Liver (tissue), 8 donors: ENCODE measurements at regions not wholly inside any gene's neighbourhood (a gene's known extent, or its start where the extent isn't known, plus 50 kb on each side); places are given as distances from the start of the nearest gene placed in this dataset.

ENCODE experiments used
- DNase-seq: peaks from one replicate; pipeline ENCODE4 v3.0.0-alpha.2; 2017; ENCODE audit warnings: low spot score
- H3K27ac ChIP-seq, 2 donors: one replicate each; pipeline ENCODE4 v1.7.0; 2013; ENCODE audit warnings: inconsistent platforms in 2 of 2, low read length in 2 of 2, control low read depth in 1 of 2, low read depth in 1 of 2, mild to moderate bottlenecking in 1 of 2
- H3K27me3 ChIP-seq, 4 donors: one replicate each; pipeline versions ENCODE4 v1.6.1 to v1.7.0; 2013; ENCODE audit warnings: low read length in 3 of 4, inconsistent platforms in 1 of 4, mild to moderate bottlenecking in 1 of 4, moderate library complexity in 1 of 4; ENCODE audit not compliant: control insufficient read depth in 4 of 4, insufficient read depth in 4 of 4
- H3K36me3 ChIP-seq, 4 donors: one replicate each; pipeline versions ENCODE4 v1.6.1 to v1.7.0; 2013; ENCODE audit warnings: low read length in 3 of 4, mild to moderate bottlenecking in 3 of 4, low read depth in 1 of 4, moderate library complexity in 1 of 4; ENCODE audit not compliant: control insufficient read depth in 4 of 4, insufficient read depth in 3 of 4
- H3K4me1 ChIP-seq, 4 donors: one replicate each; pipeline versions ENCODE4 v1.6.1 to v1.7.0; 2013; ENCODE audit warnings: low read length in 3 of 4, mild to moderate bottlenecking in 3 of 4, moderate library complexity in 1 of 4; ENCODE audit not compliant: control insufficient read depth in 4 of 4, insufficient read depth in 4 of 4
- H3K4me3 ChIP-seq, 3 donors: one replicate each; pipeline versions ENCODE4 v1.6.1 to v1.7.0; 2013; ENCODE audit warnings: low read length in 3 of 3, control low read depth in 1 of 3, low read depth in 1 of 3, mild to moderate bottlenecking in 1 of 3
- H3K9ac ChIP-seq, 2 donors: one replicate each; pipeline ENCODE4 v1.7.0; 2013; ENCODE audit warnings: low read length in 2 of 2, mild to moderate bottlenecking in 2 of 2, moderate library complexity in 2 of 2, control low read depth in 1 of 2, low read depth in 1 of 2
- H3K9me3 ChIP-seq, 4 donors: one replicate each; pipeline versions ENCODE4 v1.6.1 to v1.7.0; 2013; ENCODE audit warnings: low read length in 3 of 4; ENCODE audit not compliant: control insufficient read depth in 4 of 4
- ATF3 ChIP-seq: IDR thresholded peaks from 2 replicates; pipeline ENCODE4 v1.6.1; 2016; ENCODE audit warnings: antibody characterized with exemption
- CTCF ChIP-seq: fragments of 150-350 bp; IDR thresholded peaks from 2 replicates; pipeline ENCODE4 v1.5.1; 2017; ENCODE audit warnings: improper control_type of control experiment, low read depth, low read length; ENCODE audit not compliant: missing input control
- FOXA1 ChIP-seq: IDR thresholded peaks from 2 replicates; pipeline ENCODE4 v1.6.1; 2016; ENCODE audit warnings: antibody characterized with exemption
- FOXA2 ChIP-seq: IDR thresholded peaks from 2 replicates; pipeline ENCODE4 v1.6.1; 2016; ENCODE audit warnings: antibody characterized with exemption
- HNF4A ChIP-seq, 2 donors: conservative IDR thresholded peaks; 2 replicates each; pipeline ENCODE4 v1.6.1; 2016; ENCODE audit warnings: antibody characterized with exemption in 2 of 2, mild to moderate bottlenecking in 2 of 2
- HNF4G ChIP-seq: IDR thresholded peaks from 2 replicates; pipeline ENCODE4 v1.6.1; 2016; ENCODE audit warnings: antibody characterized with exemption
- JUND ChIP-seq, 2 donors: IDR thresholded peaks; 2 replicates each; pipeline ENCODE4 v1.6.1; 2016; ENCODE audit warnings: antibody characterized with exemption in 2 of 2
- MAX ChIP-seq: IDR thresholded peaks from 2 replicates; pipeline ENCODE4 v1.6.1; 2016; ENCODE audit warnings: antibody characterized with exemption
- RXRA ChIP-seq, 2 donors: IDR thresholded peaks; 2 replicates each; pipeline ENCODE4 v1.6.1; 2017 to 2018; ENCODE audit warnings: antibody characterized with exemption in 2 of 2, mild to moderate bottlenecking in 1 of 2
- SP1 ChIP-seq: IDR thresholded peaks from 2 replicates; pipeline ENCODE4 v1.6.1; 2018; ENCODE audit warnings: antibody characterized with exemption, mild to moderate bottlenecking
- YY1 ChIP-seq: IDR thresholded peaks from 2 replicates; pipeline ENCODE4 v1.6.1; 2016; ENCODE audit warnings: antibody characterized with exemption, mild to moderate bottlenecking
- ZBTB33 ChIP-seq: IDR thresholded peaks from 2 replicates; pipeline ENCODE4 v1.6.1; 2016; ENCODE audit warnings: antibody characterized with exemption
- WGBS: extraction: QIAGEN DNeasy Blood & Tissue Kit; methylation state at CpG from one replicate; pipeline ENCODE4 v1.1.7; 2013; 5-methylcytosine and 5-hydroxymethylcytosine counted together
- donor health status: healthy.
- donor health status: healthy.
- donor health status: healthy.
- donor health status: healthy.
- donor health status: healthy.

GRCh38 chr9:99433555-99433954 lies 211.5 kb downstream of the SEC61B start:
- TF ChIP-seq JUND (IDR thresholded peaks at IDR 0.05) (peak; percentile 21 to 46), ATF3 (no peak), YY1 (no peak), CTCF (no peak), SP1 (no peak), FOXA2 (no peak), RXRA (IDR thresholded peaks at IDR 0.05) (no peak)
- no peak overlapping the region for H3K4me3 ChIP-seq
- no peak overlapping the region for H3K9ac ChIP-seq
- H3K9me3 ChIP-seq, result peaks cover 0 to 2% (median 0%) of the 10 kb centered on the region in 4 donors
- no peak for DNase-seq
- no peaks in the 10 kb centered on the region for H3K36me3 ChIP-seq
- no peaks in the 10 kb centered on the region for H3K27me3 ChIP-seq
- 37% methylated on average over 3 of the region's 3 CpGs for WGBS
- H3K4me1 ChIP-seq, result no peaks in the 10 kb centered on the region
- H3K27ac ChIP-seq, result no peak overlapping the region

GRCh38 chr9:99436616-99437015 lies 214.5 kb downstream of the SEC61B start:
- no peaks in the 10 kb centered on the region for H3K36me3 ChIP-seq
- H3K4me3 ChIP-seq, result no peak overlapping the region
- H3K27ac ChIP-seq, result no peak overlapping the region
- DNase-seq, result no peak
- no peaks in the 10 kb centered on the region for H3K27me3 ChIP-seq
- no peak overlapping the region for H3K9ac ChIP-seq
- no peaks in the 10 kb centered on the region for H3K4me1 ChIP-seq
- no peaks in the 10 kb centered on the region for H3K9me3 ChIP-seq
- TF ChIP-seq MAX (no peak), JUND (IDR thresholded peaks at IDR 0.05) (no peak), CTCF (no peak), SP1 (no peak), HNF4A (conservative IDR thresholded peaks at IDR 0.05) (no peak), ATF3 (no peak), ZBTB33 (no peak), FOXA1 (no peak), HNF4G (no peak), RXRA (IDR thresholded peaks at IDR 0.05) (no peak)
- WGBS, result 80% methylated on average over 5 of the region's 5 CpGs
